Lower lobe of right lung (tissue), 2 donors: ENCODE measurements at regions not wholly inside any gene's neighbourhood (a gene's known extent, or its start where the extent isn't known, plus 50 kb on each side); places are given as distances from the start of the nearest gene placed in this dataset.

Source experiments
- ATAC-seq, 2 donors: fragments of 200-7000 bp; cut with Tn5 transposase; one replicate each; pipeline ENCODE4 v1.9.1; 2020 to 2022; ENCODE audit warnings: mild to moderate bottlenecking in 2 of 2, moderate library complexity in 2 of 2
- DNase-seq: peaks from one replicate; pipeline ENCODE4 v3.0.0-alpha.2; 2020
- H3K27ac ChIP-seq: fragments of 200-600 bp; one replicate; pipeline ENCODE4 v1.8.0; 2022
- H3K27me3 ChIP-seq: fragments of 200-600 bp; one replicate; pipeline ENCODE4 v1.8.0; 2022; ENCODE audit warnings: low read depth
- H3K36me3 ChIP-seq: fragments of 200-600 bp; one replicate; pipeline ENCODE4 v1.8.0; 2022; ENCODE audit warnings: mild to moderate bottlenecking
- H3K4me1 ChIP-seq: fragments of 200-600 bp; one replicate; pipeline ENCODE4 v1.8.0; 2022
- H3K4me3 ChIP-seq: fragments of 200-600 bp; one replicate; pipeline ENCODE4 v1.8.0; 2022; ENCODE audit warnings: mild to moderate bottlenecking
- H3K9me3 ChIP-seq: fragments of 200-600 bp; one replicate; pipeline ENCODE4 v1.8.0; 2022
- intact Hi-C: fragments of 100-400 bp; cut with DNase I; formaldehyde crosslinking; loops from one replicate; pipeline ENCODE4 v1.11.0; 2022
- TF ChIP-seq, protein P1 (sequence below): fragments of 200-600 bp; IDR thresholded peaks from one replicate; pipeline ENCODE4 v1.8.0; 2022; ENCODE audit warnings: antibody characterized with exemption, mild to moderate bottlenecking
- donor health status: DM: no; HTN: yes; CAD: no; lungs with severe emphysema.

DNA sequence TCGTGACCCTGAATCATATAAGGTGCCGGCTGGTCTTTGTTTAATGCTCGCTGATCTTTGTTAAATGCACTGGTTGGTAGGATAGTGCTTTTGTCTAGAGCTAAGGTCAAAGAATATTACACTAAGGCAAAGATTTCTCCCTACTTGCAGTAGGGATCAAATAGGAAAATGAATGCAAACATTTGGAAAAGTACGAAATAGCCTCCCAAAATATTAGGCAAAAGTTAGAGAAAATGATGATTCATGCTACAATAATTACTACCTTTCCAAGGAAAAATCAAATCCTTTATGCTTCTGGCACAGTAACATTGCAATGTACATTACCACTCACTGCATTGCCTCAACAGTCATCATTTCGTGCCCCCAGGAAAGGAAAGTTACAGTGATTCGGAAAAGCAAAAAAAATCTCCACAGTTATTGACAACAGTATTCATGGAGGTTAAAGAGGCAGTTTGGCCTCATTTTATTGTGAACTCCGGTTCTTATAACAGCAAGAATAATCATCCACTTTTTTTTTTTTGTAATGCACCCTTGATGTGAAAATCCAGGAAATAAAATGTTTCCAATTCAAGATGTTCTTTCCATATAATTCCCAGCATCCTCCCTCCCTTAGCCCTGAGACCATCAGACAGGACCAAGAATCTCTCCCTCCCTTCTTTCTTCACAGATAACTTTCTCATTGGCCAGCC, 61.7 kb upstream of the ZMYND8 start:
- Histone ChIP-seq H3K36me3 (no peaks in the 10 kb centered on the region), H3K27me3 (no peaks in the 10 kb centered on the region), H3K27ac (no peak overlapping the region), H3K4me1 (peaks cover 38% of the 10 kb centered on the region), H3K9me3 (no peaks in the 10 kb centered on the region), H3K4me3 (no peak overlapping the region)
- ATAC-seq = no peak
- no peak for DNase-seq
- TF ChIP-seq, protein P1, sequence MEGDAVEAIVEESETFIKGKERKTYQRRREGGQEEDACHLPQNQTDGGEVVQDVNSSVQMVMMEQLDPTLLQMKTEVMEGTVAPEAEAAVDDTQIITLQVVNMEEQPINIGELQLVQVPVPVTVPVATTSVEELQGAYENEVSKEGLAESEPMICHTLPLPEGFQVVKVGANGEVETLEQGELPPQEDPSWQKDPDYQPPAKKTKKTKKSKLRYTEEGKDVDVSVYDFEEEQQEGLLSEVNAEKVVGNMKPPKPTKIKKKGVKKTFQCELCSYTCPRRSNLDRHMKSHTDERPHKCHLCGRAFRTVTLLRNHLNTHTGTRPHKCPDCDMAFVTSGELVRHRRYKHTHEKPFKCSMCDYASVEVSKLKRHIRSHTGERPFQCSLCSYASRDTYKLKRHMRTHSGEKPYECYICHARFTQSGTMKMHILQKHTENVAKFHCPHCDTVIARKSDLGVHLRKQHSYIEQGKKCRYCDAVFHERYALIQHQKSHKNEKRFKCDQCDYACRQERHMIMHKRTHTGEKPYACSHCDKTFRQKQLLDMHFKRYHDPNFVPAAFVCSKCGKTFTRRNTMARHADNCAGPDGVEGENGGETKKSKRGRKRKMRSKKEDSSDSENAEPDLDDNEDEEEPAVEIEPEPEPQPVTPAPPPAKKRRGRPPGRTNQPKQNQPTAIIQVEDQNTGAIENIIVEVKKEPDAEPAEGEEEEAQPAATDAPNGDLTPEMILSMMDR = no peak
- intact Hi-C loops = no loop called here

DNA sequence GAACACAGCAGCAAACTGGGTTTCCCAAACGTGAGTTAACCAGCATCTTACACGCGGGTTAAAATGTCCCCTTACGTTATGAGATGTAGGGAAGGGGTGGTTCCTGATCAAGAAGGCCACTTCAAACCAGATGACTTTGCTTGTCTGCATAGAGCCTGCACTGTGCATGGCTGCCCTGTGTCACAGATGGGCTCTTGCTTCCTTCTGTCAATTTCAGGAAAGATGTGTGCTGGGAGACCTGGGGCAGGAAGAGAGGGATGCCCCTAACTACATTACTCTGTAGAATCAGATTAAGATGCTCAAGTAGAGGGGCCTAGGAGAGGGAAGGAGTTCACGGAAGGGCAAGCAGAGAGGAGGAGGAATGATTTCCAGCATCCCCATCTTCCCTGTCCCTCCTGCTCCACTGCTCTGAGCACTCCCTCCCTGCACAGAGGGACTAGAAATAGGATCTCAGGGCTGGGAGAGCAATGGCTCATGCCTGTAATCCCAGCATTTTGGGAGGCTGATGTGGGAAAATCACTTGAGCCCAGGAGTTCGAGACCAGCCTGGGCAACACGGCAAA, 63.5 kb upstream of the ZMYND8 start:
- ATAC-seq = no peak
- H3K27me3 ChIP-seq = no peaks in the 10 kb centered on the region
- H3K9me3 ChIP-seq = no peaks in the 10 kb centered on the region
- intact Hi-C loops = no loop called here
- H3K4me3 ChIP-seq = no peak overlapping the region
- DNase-seq = no peak
- TF ChIP-seq, protein P1 = no peak
- no peaks in the 10 kb centered on the region for H3K36me3 ChIP-seq
- no peak overlapping the region for H3K27ac ChIP-seq
- peaks cover 27% of the 10 kb centered on the region for H3K4me1 ChIP-seq

DNA sequence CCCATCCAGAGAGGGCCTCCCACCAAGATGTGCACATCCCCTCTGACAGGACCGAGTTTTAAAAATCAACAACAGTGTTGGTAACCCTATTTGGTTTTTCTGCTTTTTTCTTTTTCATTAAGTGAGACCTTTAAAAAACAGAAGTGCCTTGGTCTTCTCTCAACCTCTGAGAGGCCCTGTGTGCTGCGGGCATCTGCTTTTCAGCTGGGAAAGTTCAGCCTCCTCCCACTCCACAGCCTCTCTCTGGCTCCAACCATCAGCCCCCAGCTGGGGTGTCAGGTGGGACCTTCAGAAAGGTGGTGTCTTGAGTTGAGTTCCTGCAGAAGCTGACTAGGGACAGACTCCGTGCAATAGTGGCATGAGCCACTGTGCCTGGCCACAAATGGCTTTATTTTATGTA, 64.6 kb upstream of the ZMYND8 start:
- Histone ChIP-seq H3K27ac (no peak overlapping the region), H3K27me3 (no peaks in the 10 kb centered on the region), H3K36me3 (no peaks in the 10 kb centered on the region), H3K4me1 (peaks cover 23% of the 10 kb centered on the region), H3K9me3 (no peaks in the 10 kb centered on the region), H3K4me3 (no peak overlapping the region)
- intact Hi-C loops = no loop called here
- TF ChIP-seq, protein P1 = no peak
- DNase-seq = no peak
- no peak for ATAC-seq

DNA sequence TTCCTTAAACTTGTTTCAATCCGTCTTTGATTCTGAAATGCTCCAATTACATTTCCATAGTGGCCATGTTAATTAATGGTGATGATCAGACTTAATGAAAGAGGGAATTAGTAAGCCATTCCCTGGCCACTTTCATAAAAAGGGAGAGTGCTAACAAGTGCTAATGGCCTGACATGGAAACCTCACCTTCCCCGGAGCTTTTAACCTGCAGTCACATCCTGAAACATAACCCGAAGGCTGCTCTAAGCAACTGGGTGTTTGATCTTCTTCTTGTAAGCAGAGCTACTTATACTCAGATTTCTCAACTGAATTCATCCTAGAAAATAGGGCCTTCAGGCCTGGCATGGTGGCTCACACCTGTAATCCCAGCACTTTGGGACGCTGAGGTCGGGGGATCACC, 67.1 kb upstream of the ZMYND8 start:
- DNase-seq = no peak
- Histone ChIP-seq H3K36me3 (no peaks in the 10 kb centered on the region), H3K9me3 (peaks cover 18% of the 10 kb centered on the region), H3K27me3 (no peaks in the 10 kb centered on the region), H3K4me1 (no peaks in the 10 kb centered on the region), H3K27ac (no peak overlapping the region), H3K4me3 (no peak overlapping the region)
- intact Hi-C loops = no loop called here
- no peak for ATAC-seq
- TF ChIP-seq, protein P1 = no peak

DNA sequence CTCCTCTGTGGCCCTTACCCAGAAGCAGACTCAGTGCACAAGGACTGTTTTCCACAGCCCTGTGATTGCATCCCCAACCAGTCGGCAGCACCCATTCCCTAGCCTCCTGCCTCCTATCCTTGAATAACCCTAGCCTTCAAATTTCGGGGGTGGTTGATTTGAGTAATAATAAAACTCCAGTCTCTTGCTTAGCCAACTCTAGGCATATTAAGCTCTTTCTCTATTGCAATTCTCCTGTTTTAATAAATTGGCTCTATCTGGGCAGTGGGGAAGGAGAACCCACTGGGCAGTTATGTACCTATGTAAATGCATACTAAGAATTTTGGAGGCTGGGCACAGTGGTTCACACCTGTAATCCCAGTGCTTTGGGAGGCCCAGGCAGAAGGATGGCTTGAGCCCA, 70.6 kb upstream of the ZMYND8 start:
- Histone ChIP-seq H3K27me3 (no peaks in the 10 kb centered on the region), H3K27ac (no peak overlapping the region), H3K36me3 (no peaks in the 10 kb centered on the region), H3K4me1 (no peaks in the 10 kb centered on the region), H3K4me3 (no peak overlapping the region), H3K9me3 (peaks cover 18% of the 10 kb centered on the region)
- ATAC-seq = no peak
- intact Hi-C loops = no loop called here
- TF ChIP-seq, protein P1 = no peak
- DNase-seq = no peak
